GM12874 (cell line): ENCODE measurements at regions not wholly inside any gene's neighbourhood (a gene's known extent, or its start where the extent isn't known, plus 50 kb on each side); places are given as distances from the start of the nearest gene placed in this dataset.

ENCODE experiments used
- TF ChIP-seq, protein P1 (sequence below): IDR thresholded peaks from 2 replicates; pipeline ENCODE4 v1.5.1; 2011; ENCODE audit warnings: low read depth, mild to moderate bottlenecking, control low read depth, low read length, moderate library complexity; ENCODE audit not compliant: insufficient read depth

GRCh38 chr20:55676097-55676496 lies 329.2 kb downstream of the CBLN4 start:
- TF ChIP-seq, protein P1, sequence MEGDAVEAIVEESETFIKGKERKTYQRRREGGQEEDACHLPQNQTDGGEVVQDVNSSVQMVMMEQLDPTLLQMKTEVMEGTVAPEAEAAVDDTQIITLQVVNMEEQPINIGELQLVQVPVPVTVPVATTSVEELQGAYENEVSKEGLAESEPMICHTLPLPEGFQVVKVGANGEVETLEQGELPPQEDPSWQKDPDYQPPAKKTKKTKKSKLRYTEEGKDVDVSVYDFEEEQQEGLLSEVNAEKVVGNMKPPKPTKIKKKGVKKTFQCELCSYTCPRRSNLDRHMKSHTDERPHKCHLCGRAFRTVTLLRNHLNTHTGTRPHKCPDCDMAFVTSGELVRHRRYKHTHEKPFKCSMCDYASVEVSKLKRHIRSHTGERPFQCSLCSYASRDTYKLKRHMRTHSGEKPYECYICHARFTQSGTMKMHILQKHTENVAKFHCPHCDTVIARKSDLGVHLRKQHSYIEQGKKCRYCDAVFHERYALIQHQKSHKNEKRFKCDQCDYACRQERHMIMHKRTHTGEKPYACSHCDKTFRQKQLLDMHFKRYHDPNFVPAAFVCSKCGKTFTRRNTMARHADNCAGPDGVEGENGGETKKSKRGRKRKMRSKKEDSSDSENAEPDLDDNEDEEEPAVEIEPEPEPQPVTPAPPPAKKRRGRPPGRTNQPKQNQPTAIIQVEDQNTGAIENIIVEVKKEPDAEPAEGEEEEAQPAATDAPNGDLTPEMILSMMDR = no peak

- TF ChIP-seq, protein P1 = no peak
These were observed 336.7 kb downstream of the CBLN4 start for GRCh38 chr20:55668631-55669030.

DNA sequence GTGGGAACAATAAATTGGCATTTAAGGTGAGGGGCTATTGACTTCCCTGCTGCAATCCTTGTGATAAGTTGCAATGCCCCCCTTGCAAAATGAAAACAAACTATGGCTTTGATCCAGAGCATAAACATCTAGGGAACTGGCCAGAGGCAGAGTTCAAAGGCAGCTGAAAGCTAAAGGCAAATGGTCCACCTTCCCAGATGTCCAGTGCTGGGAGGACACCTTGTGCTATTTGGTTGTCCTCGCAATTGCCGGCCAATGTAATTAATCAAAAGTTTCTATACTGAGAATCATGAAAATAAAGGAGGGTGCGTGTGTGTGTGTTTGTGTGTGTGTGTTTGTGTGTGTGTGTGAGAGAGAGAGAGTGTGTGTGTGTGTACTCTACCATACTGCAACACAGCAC lies 337.4 kb downstream of the CBLN4 start:
- TF ChIP-seq, protein P1 = no peak

- TF ChIP-seq, protein P1 = no peak
These were observed 338.3 kb downstream of the CBLN4 start for GRCh38 chr20:55667024-55667423.

- TF ChIP-seq, protein P1 = no peak
These were observed 349.0 kb downstream of the CBLN4 start for GRCh38 chr20:55656231-55656775.

DNA sequence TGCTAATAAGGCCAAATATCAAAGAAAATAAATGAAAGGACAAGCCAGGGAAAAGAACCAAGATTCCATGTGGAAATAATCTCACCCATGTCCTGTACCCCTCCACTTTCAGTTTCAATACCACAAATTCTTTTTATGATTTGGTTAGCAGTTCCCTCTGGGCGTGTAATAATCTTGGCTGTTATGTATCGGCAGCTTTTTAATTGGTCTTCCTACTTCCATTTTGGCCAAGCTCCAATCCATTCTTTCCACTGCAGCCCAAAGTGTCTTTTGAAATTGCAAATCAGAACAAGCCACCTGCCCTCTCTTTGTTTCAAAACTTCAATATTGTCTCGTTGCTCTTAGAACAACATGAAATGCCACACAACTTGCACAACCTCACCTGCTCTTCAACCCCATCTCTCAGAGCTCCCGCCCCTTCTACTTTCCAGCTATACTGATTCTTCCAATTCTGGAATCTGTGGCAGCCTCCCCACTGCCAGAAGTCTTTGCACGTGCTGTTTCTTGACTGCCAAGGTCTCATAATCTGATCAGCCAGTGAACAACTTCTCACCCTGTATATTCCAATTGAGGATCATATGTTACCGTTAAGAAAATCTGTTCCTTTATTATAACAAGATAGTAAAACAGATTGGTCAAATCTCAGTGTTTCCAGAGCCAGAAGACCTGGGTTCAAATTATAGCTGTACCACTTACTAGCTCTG lies 354.5 kb downstream of the CBLN4 start:
- TF ChIP-seq, protein P1 = no peak

GRCh38 chr20:55649254-55649653 lies 356.1 kb downstream of the CBLN4 start:
- TF ChIP-seq, protein P1 = no peak
